ENCODE measurements at regions not wholly inside any gene's neighbourhood (a gene's known extent, or its start where the extent isn't known, plus 50 kb on each side); places are given as distances from the start of the nearest gene placed in this dataset.
"Not testable (repeated sequence)": the region's sequence is repeated elsewhere in the genome, so short reads cannot be mapped to it uniquely, and the experiment has no call there.

GRCh38 chr7:83849131-83849530, 200.2 kb upstream of the SEMA3E start:
- WGBS, 2 donors = 24 to 26% methylated on average over 3 of the region's 3 CpGs
- DNase-seq (ENCODE audit: low spot score in 2 of 2) = no peak
- H3K4me3 ChIP-seq (ENCODE audit: low read depth, poor library complexity, severe bottlenecking) = no peak overlapping the region
- TF ChIP-seq CTCF (IDR thresholded peaks at IDR 0.05) (no peak), POLR2A (IDR thresholded peaks at IDR 0.05) (no peak)
- intact Hi-C loops (cut with DNase I; ENCODE audit: low total_unique reads) = no loop called here

GRCh38 chr7:83842894-83843293, 194.0 kb upstream of the SEMA3E start:
- no peak for DNase-seq (ENCODE audit: low spot score in 2 of 2)
- intact Hi-C loops (cut with DNase I; ENCODE audit: low total_unique reads) = no loop called here
- WGBS, 2 donors = 95 to 96% methylated on average over 6 of the region's 6 CpGs
- TF ChIP-seq CTCF (IDR thresholded peaks at IDR 0.05) (no peak), POLR2A (IDR thresholded peaks at IDR 0.05) (no peak)
- no peak overlapping the region for H3K4me3 ChIP-seq (ENCODE audit: low read depth, poor library complexity, severe bottlenecking)

- TF ChIP-seq CTCF (IDR thresholded peaks at IDR 0.05) (no peak), POLR2A (IDR thresholded peaks at IDR 0.05) (no peak)
- intact Hi-C loops (cut with DNase I; ENCODE audit: low total_unique reads) = no loop called here
- DNase-seq (ENCODE audit: low spot score in 2 of 2) = no peak
- no peak overlapping the region for H3K4me3 ChIP-seq (ENCODE audit: low read depth, poor library complexity, severe bottlenecking)
- 79 to 85% methylated on average over 1 of the region's 1 CpG for WGBS, 2 donors
These were observed 188.7 kb upstream of the SEMA3E start for GRCh38 chr7:83837683-83838082.

- WGBS, 2 donors = 55 to 62% methylated on average over 1 of the region's 1 CpG
- TF ChIP-seq CTCF (IDR thresholded peaks at IDR 0.05) (no peak), POLR2A (IDR thresholded peaks at IDR 0.05) (no peak)
- no peak for DNase-seq (ENCODE audit: low spot score in 2 of 2)
- H3K4me3 ChIP-seq (ENCODE audit: low read depth, poor library complexity, severe bottlenecking) = no peak overlapping the region
- intact Hi-C loops (cut with DNase I; ENCODE audit: low total_unique reads) = no loop called here
These were observed 187.1 kb upstream of the SEMA3E start for GRCh38 chr7:83836028-83836427.

GRCh38 chr7:83835424-83835823, 186.5 kb upstream of the SEMA3E start:
- intact Hi-C loops (cut with DNase I; ENCODE audit: low total_unique reads) = no loop called here
- no peak overlapping the region for H3K4me3 ChIP-seq (ENCODE audit: low read depth, poor library complexity, severe bottlenecking)
- no peak for DNase-seq (ENCODE audit: low spot score in 2 of 2)
- no peak for TF ChIP-seq POLR2A (IDR thresholded peaks at IDR 0.05)
- TF ChIP-seq CTCF (IDR thresholded peaks at IDR 0.05) = no peak

- DNase-seq (ENCODE audit: low spot score in 2 of 2); H3K4me3 ChIP-seq (ENCODE audit: low read depth, poor library complexity, severe bottlenecking); intact Hi-C loops (cut with DNase I; ENCODE audit: low total_unique reads): not testable (repeated sequence)
- 75 to 77% methylated on average over 5 of the region's 5 CpGs for WGBS, 2 donors
These were observed 184.8 kb upstream of the SEMA3E start for GRCh38 chr7:83833721-83834120.

Measured in lower leg skin (tissue), 4 donors.